ENCODE measurements at regions not wholly inside any gene's neighbourhood (a gene's known extent, or its start where the extent isn't known, plus 50 kb on each side); places are given as distances from the start of the nearest gene placed in this dataset.

GRCh38 chr1:234680331-234680904 lies 70.4 kb upstream of the IRF2BP2 start:
- no peak for DNase-seq (ENCODE audit: low spot score)

- peak; percentile 74 for DNase-seq (ENCODE audit: low spot score)
Measured at GRCh38 chr1:234676103-234676594, 66.2 kb upstream of the IRF2BP2 start.

- DNase-seq (ENCODE audit: low spot score) = no peak
Measured at GRCh38 chr1:234675572-234675971, 65.6 kb upstream of the IRF2BP2 start.

- no peak for DNase-seq (ENCODE audit: low spot score)
Measured at GRCh38 chr1:234675006-234675405, 65.0 kb upstream of the IRF2BP2 start.

GRCh38 chr1:234674218-234674815 lies 64.3 kb upstream of the IRF2BP2 start:
- DNase-seq (ENCODE audit: low spot score) = no peak

- DNase-seq (ENCODE audit: low spot score) = no peak
Measured at GRCh38 chr1:234672349-234673135, 62.6 kb upstream of the IRF2BP2 start.

- DNase-seq (ENCODE audit: low spot score) = no peak
Measured at GRCh38 chr1:234670967-234671626, 61.1 kb upstream of the IRF2BP2 start.

- no peak for DNase-seq (ENCODE audit: low spot score)
Measured at GRCh38 chr1:234669499-234669898, 59.5 kb upstream of the IRF2BP2 start.

GRCh38 chr1:234668577-234668955 lies 58.6 kb upstream of the IRF2BP2 start:
- no peak for DNase-seq (ENCODE audit: low spot score)

- no peak for DNase-seq (ENCODE audit: low spot score)
Measured at GRCh38 chr1:234667600-234668576, 57.9 kb upstream of the IRF2BP2 start.

GRCh38 chr1:234666761-234667160 lies 56.8 kb upstream of the IRF2BP2 start:
- no peak for DNase-seq (ENCODE audit: low spot score)

GRCh38 chr1:234665975-234666605 lies 56.1 kb upstream of the IRF2BP2 start:
- no peak for DNase-seq (ENCODE audit: low spot score)

GRCh38 chr1:234662148-234662547 lies 52.2 kb upstream of the IRF2BP2 start:
- DNase-seq (ENCODE audit: low spot score) = no peak

- DNase-seq (ENCODE audit: low spot score) = no peak
Measured at GRCh38 chr1:234661317-234661928, 51.4 kb upstream of the IRF2BP2 start.

GRCh38 chr1:234660536-234661316 lies 50.7 kb upstream of the IRF2BP2 start:
- no peak for DNase-seq (ENCODE audit: low spot score)

All from A172 (cell line).